ENCODE measurements at regions not wholly inside any gene's neighbourhood (a gene's known extent, or its start where the extent isn't known, plus 50 kb on each side); places are given as distances from the start of the nearest gene placed in this dataset.

GRCh38 chr14:44873536-44873935, 88.2 kb downstream of the KLHL28 start:
- H3K4me3 ChIP-seq (replicated peaks in 1 of 2; ENCODE audit: low read depth in 2 of 2, low read length in 2 of 2), result no peak overlapping the region
- TF ChIP-seq CTCF (IDR thresholded peaks at IDR 0.05; ENCODE audit: low read depth, low read length), result no peak
- no peak for DNase-seq (ENCODE audit: low read depth in 2 of 2)

- no peak for TF ChIP-seq CTCF (IDR thresholded peaks at IDR 0.05; ENCODE audit: low read depth, low read length)
- no peak for DNase-seq (ENCODE audit: low read depth in 2 of 2)
Measured at GRCh38 chr14:44866770-44867169, 95.0 kb downstream of the KLHL28 start.

DNA sequence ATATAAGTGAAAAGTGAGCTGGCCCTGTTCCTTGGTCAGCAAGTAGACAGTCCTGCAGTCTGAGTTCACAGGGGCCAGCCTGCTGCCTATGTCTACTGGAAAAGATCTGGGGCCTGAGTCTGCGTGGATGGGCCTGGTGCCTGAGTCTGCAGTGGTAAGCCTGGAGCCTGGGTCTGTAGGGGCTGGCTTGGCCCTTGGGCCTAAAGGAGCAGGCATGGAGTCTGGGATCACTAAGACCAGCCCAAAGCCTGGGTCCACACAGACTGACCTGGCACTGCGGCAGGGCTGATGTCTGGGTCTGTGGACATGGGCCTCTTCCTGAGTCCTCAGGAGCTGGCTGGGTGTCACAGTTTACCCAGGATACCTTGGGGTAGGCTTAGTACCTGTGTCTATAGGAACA, 95.4 kb downstream of the KLHL28 start:
- no peak overlapping the region for H3K4me3 ChIP-seq (replicated peaks in 1 of 2; ENCODE audit: low read depth in 2 of 2, low read length in 2 of 2)
- DNase-seq (ENCODE audit: low read depth in 2 of 2), result no peak

More at GRCh38 chr14:44866770-44867169, 95.0 kb downstream of the KLHL28 start:
- no peak overlapping the region for H3K4me3 ChIP-seq (replicated peaks in 1 of 2; ENCODE audit: low read depth in 2 of 2, low read length in 2 of 2)

DNA sequence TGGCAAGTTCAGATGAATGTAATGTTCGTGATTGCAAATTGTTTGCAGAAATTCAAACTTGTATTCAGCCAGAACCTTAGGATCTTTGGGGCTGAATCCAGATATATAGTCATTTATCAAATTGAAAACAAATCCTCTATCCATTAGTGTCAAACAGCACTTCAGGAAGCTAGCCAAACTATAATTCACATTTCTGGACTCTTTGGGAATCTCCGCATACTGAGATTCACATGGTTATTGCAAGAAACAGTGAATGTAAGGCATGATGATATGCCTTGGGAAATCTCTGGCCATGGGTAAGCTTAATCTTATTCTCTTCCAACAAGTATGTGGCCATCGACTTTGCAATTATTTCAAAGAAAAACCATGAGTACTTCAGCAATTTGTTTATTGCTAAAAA, 98.5 kb downstream of the KLHL28 start:
- no peak for DNase-seq (ENCODE audit: low read depth in 2 of 2)
- no peak for TF ChIP-seq CTCF (IDR thresholded peaks at IDR 0.05; ENCODE audit: low read depth, low read length)
- no peak overlapping the region for H3K4me3 ChIP-seq (replicated peaks in 1 of 2; ENCODE audit: low read depth in 2 of 2, low read length in 2 of 2)

More for the DNA sequence above, 95.4 kb downstream of the KLHL28 start:
- no peak for TF ChIP-seq CTCF (IDR thresholded peaks at IDR 0.05; ENCODE audit: low read depth, low read length)

DNA sequence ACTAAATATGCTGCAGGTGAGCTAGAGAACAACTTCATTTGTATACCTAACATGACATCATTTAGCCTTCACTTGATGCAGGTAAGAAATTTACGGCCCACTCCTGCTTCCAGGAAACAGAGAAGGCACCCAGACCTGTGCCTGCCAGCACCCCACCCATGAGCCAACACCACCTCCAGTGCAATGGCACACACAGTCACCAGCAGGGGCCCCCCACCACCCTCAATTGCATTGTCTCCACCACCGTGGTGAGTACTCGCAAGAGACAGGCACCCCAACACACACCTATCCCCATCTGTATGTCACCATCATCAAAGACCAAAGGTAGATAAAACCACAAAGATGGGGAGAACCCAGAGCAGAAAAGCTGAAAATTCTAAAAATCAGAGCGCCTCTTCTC, 107.6 kb downstream of the KLHL28 start:
- no peak for TF ChIP-seq CTCF (IDR thresholded peaks at IDR 0.05; ENCODE audit: low read depth, low read length)
- H3K4me3 ChIP-seq (replicated peaks in 1 of 2; ENCODE audit: low read depth in 2 of 2, low read length in 2 of 2), result no peak overlapping the region
- DNase-seq (ENCODE audit: low read depth in 2 of 2), result no peak

- peak; percentile 15 to 28 for DNase-seq (ENCODE audit: low read depth in 2 of 2)
- TF ChIP-seq CTCF (IDR thresholded peaks at IDR 0.05; ENCODE audit: low read depth, low read length), result no peak
Measured at GRCh38 chr14:44847526-44848309, 114.0 kb downstream of the KLHL28 start.

More at GRCh38 chr14:44847526-44848309, 114.0 kb downstream of the KLHL28 start:
- H3K4me3 ChIP-seq (replicated peaks in 1 of 2; ENCODE audit: low read depth in 2 of 2, low read length in 2 of 2), result no peak overlapping the region

Measured in cardiac fibroblast (primary cell).